ENCODE measurements at regions not wholly inside any gene's neighbourhood (a gene's known extent, or its start where the extent isn't known, plus 50 kb on each side); places are given as distances from the start of the nearest gene placed in this dataset.
"Not testable (repeated sequence)": the region's sequence is repeated elsewhere in the genome, so short reads cannot be mapped to it uniquely, and the experiment has no call there.

DNA sequence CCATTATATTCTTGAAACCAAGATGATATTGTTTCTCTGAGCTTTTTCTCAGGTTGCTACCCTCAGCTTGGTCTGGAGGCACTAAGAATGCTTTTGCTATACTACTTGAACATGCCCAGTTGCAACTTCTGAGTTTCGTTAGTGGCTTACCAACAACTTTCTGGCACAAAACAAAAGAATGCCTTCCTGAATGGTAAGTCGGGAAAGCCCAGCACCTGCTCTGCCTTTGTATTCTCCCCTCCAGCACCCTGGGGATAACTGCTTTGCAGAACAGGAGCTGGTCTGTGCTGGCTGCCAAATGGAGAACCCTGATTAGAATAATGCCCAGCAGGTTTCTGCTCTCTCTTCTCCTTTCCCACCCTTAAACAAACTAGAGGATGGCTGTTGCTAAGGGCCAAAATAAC is 149.3 kb downstream of the TGFB2 start:
- DNase-seq (ENCODE audit: low spot score) = no peak

DNA sequence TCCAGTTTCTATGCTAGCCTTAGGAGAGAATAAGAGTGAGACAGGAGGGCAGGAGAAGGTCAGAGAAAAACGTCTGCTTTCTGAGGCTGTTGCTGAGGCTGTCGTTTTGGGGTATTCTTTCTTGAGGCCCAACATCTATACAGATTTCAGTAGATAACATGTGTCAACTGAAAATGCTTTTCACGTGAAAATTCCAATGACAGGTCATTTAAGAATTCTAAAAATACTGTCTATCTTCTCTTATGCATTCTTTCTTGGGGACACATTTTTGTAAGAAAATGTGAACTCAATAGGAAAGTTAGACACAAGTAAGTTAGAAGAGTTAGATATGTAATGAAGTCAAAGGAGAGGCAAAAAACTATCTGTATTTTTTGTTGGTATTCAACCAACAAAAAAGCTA is 150.8 kb downstream of the TGFB2 start:
- no peak for DNase-seq (ENCODE audit: low spot score)

DNA sequence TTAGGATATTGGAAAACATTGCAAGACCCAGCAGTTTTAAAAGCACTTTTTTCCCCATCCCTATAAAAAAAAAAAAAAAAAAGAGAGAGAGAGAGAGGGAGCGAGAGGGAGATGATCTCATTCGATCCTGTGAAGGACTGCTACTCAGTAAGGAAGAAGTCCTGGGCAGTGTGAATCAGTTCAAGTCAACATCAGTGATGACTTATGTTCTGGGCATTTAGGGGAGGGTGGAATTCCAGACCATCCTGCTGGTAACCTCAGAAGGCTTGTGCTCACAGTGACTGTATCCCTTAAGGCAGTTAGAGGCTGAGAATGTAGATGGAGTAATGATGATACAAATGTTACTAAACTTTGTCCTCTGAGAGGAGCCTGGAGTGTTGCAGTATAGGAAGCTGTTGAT is 151.4 kb downstream of the TGFB2 start:
- peak; percentile 99 for DNase-seq (ENCODE audit: low spot score)

DNA sequence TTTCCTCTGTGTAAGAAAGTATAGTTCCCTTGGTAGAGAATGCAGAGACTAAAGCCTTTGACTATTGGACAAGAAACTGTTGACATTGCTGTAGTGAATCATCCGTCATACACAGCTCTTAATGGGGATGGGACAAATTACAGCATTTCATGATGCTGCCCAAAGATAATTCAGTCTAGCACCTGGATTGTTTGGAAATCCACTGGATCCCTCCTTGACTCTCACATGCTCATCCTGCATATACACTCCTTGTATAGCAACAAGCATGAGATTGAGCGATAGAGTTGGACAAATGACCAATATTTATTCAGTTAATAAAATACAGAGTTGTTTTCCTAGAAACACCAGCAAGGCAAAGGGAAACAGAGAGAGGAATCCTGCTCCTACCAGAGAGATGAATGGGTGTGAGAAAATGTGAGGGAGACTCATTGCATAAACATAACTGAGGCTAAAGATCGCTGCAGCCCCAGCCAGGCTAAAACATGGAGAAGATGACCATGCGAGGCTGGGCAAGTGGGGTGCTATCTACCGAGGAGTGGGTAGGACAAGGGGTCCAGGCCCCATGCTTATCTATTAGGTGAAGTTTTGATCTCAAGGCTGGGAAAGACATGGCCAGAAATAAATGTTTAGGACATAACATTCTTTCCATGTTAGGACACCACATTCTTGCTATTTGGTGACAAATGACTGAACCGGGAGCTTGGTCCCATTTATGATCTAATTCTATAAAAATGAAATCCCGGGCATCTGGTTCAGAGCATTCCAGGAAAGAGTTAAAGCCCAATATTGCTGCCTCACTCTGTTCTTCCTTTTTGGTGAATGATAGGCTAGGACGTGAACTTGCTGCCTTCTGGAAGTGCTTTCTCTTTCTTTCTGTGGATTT is 153.2 kb downstream of the TGFB2 start:
- peak; percentile 55 for DNase-seq (ENCODE audit: low spot score)

DNA sequence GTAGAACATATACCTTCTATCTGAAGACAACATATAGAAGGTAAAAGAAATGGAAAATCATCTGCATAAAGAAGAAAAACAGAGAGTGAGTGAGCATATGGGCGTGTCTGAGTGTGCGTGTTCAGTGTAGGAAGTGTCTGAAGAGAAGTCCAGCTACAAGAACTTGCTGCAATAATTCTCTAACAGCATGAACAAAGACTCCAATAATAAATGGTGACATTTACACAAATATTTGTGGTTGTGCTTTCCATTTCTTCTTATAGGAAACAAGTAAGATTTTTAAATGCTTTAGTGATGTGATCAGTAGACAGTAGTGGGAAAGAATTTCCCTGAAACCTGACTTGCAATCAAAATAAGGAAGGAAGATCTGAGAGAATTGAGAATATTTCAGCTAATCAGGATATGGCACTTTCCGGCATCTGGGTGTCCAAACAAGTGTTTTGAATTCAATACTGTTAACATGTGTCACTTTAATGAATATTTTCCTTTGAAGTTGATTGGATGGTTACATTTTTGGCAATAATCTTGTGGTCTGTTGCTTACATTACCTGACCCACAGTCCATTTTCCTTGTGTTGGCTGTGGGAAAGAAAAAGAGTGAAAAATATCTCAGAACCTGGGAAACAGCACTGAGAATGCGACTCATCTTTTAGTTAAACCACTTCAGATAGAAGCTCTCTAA is 154.0 kb downstream of the TGFB2 start:
- DNase-seq (ENCODE audit: low spot score) = peak; percentile 71

DNA sequence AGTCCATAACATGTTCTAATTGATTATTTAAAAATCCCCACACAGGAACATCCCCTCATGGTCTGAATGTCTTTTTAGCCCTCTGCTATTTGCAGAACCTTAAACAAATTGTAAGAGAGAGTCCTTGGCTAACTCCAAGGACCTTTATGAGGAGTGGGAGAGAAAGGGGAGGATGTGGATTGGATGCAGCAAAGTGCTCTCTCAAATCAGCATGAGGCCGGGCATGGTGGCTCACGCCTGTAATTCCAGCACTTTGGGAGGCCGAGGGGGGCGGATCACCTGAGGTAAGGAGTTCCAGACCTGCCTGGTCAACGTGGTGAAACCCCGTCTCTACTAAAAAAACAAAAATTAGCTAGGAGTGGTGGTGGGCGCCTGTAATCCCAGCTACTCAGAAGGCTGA is 154.8 kb downstream of the TGFB2 start:
- DNase-seq (ENCODE audit: low spot score) = no peak

DNA sequence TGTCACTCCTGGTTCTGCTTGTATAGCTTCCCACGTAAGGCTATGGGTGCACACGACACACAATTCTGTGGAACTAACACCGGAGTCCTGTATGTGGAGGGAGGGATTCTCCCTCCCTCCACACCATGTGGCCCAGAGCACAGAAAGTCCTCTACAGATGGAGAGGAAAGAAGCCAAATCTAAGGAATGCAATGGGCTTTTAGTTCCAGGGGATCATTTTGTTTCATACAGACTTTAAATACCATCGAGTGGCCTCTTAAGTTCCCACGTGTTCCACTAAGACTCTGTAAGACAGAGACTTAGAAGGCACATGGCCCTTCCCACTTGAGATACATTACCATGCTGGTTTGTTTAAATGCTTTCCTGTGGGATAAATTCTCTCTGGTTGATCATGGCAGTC is 156.0 kb downstream of the TGFB2 start:
- no peak for DNase-seq (ENCODE audit: low spot score)

DNA sequence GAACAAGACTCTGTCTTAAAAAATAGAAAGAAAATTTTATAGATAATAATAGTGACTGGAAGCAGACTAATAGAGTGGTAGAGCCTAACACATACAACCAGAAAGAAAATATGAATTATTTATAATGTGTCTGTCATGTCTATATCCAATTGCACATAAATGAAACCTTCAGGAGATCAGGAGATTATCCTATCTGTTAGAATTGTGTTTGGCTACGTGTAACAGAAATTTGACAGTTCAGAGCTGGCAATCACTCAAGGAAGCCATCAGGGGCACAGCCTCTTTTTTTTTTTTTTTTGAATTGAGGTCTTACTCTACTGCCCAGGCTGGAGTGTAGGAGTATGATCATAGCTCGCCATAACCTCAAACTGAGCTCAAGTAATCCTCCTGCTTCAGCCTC is 157.2 kb downstream of the TGFB2 start:
- DNase-seq (ENCODE audit: low spot score) = no peak

DNA sequence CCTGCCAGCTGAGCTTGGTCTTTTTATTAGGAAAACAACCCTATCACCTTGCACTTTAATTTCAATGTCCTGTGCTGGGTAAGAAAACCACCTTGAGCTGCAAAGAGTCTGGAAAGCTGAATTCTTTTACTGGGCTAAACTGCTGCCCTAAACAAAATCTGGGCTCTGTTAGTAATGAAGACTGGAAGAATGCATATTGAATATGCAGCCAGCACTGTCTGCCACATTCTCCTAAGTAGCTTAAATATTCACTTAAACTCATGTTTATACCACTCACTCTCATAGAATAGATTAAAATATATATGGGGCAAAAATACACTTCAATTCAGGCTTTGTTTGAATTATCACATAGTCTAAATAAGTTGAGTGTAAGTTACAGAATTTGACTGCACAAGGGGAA is 158.0 kb downstream of the TGFB2 start:
- DNase-seq (ENCODE audit: low spot score) = no peak

DNA sequence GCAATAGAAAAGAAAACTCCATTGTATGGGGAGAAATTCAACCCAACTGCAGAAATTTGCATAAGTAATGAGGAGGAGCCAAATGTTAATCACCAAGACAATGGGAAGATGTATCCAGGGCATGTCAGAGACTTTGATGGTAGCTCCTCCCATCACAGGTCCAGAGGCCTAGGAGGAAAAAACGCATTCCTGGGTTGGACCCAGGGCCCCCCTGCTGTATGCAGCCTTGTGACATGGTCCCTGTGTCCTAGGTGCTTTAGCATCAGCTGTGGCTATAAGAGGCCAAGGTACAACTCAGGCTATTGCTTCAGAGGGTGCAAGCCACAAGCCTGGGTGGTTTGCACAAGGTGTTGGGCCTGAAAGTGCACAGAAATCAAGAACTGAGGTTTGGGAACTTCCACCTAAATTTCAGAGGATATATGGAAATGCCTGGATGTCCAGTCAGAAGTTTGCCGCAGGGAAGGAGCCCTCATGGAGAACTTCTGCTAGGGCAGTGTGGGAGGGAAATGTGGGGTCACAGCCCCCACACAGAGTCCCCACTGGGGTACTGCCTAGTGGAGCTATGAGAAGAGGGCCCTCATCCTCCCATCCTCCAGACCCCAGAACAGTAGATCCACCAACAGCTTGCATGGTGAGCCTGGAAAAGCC is 162.3 kb downstream of the TGFB2 start:
- DNase-seq (ENCODE audit: low spot score) = no peak

DNA sequence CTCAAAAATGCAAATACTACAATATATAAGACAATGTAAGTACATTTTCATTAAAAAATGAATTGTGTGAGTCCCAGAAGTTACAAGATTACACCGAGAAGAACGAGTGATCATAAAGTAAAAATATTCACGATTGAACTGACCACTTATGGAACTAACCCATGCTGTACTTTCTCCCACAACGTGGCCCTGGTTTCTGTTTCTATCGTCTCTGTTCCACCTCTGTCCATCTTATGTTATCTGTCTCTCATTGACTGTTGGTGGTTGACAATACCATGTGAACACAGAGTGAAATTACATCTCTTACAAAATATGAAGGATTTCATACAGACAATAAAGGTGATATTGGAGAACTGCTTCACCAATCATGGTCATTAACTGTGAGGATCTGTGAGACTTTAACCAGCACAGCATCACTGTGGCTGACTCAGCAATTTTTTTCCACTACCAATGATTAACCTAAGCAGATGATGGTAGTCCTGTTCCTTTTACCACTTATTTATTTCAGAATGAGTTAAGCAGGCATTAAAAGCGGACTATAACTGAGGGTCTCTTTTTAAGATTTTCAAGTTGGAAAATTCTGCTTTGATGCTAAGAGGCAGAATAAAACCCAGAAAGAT is 165.1 kb downstream of the TGFB2 start:
- no peak for DNase-seq (ENCODE audit: low spot score)

DNA sequence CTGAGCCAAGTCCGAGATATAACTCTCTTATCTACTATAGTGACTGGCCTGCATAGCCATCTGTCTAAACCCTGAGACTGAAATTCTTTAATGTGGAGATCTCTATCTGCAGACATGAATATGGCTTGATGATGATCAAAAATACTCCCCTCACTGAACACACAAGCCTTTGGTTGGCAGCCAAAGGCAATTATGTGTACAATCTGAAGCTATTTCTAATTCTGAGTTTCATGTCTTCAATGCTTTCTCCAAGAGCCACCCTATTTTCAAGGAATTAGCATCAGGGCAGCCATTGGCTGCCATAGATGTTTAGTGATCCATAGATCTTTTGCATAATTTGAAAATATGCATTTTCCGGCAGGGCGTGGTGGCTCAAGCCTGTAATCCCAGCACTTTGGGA is 168.2 kb downstream of the TGFB2 start:
- no peak for DNase-seq (ENCODE audit: low spot score)

DNA sequence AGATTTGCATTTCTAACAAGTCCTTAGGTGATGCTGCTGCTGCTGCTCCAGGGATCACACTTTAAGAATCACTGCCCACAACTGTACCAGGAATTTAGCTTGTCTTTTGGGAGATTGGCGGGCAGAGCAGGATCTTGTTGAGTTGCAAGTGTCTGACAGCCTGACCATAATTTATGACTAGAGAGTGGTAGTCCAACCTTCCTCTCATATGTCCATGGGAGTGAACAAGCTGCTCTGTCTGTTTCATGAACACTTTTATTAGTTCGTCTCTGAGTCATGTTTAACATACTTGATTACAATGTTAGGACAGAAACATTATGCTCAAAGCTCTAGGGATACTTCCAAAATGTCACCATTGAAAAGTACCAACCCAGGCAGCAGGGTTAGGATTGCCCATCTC is 169.6 kb downstream of the TGFB2 start:
- DNase-seq (ENCODE audit: low spot score) = no peak

DNA sequence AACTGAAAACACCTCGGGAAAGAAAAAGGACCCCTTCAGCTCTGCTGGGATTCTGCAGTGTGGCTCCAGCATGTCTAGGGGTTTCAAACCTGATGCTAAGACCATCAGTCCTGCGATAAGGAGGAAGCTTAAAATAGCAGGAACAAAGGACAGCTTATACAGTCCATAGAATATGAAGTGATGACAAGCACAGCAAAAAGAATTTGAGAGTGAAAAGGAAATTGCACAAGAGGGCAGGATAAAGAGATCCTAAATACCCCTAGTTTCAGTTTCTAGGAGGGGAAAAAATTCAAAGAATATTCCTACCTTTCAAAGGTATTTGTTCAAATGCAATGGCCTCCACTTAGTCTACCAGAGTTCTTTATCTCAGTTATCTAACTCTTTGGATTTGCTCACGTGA is 171.4 kb downstream of the TGFB2 start:
- no peak for DNase-seq (ENCODE audit: low spot score)

DNA sequence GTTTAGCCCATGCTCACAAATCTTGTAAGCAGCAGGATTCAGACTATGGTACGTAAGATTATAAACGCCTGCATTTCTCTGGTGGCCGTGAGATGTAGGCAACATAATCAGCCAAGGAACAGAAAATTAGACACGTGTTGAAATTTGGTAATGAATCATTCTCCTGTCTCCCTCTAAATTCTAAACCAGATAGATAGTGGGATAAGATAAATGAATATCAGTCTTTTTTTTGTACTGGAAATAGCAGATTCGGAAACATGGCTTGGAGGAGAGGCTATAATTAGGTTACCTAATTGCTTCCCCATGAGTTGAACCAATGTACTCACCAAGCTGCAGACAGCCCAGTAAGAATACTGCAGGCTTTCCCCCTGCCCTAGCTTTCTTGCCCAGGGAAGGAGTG is 172.3 kb downstream of the TGFB2 start:
- DNase-seq (ENCODE audit: low spot score) = no peak

DNA sequence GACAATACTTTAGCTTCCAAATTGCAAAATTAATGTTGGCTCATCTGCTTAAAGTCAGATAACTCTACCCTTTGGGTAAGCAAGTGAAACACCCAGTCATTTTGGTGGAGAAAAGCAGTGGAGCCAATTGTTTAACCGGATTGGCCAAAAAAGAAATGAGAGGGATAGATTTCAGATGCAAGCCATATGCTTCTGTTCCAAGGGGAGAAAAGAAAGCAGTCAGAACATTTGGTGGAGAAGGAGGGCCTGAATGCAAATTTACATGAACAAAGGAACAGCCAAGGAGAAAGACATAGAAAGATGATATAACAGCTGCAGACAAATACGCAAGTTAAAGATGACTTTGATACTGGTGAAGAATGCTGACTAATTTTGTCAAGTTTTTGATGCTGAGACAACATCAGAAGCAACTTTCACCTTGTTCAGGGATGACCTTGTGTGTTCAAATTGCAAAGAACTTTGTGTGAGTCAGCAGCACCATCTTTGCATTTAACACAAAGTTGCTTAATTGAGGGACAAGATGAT is 173.1 kb downstream of the TGFB2 start:
- no peak for DNase-seq (ENCODE audit: low spot score)

DNA sequence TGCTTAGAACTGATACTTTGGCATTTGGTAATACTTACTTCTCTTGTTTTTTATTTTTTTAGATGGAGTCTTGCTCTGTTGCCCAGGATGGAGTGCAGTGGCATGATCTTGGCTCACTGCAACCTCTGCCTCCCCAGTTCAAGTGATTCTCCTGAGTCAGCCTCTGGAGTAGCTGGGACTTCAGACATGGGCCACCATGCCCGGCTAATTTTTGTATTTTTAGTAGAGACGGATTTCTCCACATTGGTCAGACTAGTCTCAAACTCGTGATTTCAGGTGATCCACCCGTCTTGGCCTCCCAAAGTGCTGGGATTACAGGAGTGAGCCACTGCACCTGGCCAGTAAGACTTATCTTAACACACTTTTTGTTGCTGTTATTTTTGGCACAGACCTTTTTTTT is 175.5 kb downstream of the TGFB2 start:
- DNase-seq (ENCODE audit: low spot score) = not testable (repeated sequence)

DNA sequence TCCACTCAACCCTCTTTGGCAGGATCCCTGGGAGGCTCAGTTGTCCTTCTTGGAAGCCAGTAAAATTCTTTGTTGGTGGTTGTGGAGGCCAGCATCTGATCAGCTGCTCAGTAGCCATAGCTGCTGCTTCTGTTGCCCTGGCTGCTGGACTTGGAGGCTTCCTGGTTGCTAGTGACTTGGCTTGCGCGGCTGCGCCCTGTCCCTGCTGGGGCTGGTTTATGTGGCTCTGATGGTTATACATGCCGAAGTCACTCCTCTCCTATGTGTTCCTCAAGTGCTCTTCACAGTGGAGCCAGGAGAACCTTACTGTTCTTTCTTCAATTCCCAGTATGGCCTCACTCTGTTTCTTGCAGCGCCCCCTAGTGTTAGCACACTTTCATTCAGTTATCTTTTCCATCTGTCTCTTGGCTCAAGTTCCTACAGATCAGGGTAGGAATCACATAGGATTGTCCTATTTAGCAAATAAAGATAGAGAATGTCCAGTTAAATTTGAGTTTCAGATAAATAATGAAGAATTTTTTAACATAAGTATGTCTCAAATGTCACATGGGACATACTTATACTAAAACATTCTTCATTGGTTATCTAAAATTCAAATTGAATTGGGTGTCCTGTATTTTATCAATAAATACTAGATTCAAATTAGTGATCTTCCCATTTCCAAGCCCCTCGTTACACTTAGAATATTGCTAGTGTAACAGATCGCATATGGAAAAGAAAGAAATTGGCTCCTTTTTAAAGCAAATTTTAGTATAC is 176.5 kb downstream of the TGFB2 start:
- DNase-seq (ENCODE audit: low spot score) = peak; percentile 35

DNA sequence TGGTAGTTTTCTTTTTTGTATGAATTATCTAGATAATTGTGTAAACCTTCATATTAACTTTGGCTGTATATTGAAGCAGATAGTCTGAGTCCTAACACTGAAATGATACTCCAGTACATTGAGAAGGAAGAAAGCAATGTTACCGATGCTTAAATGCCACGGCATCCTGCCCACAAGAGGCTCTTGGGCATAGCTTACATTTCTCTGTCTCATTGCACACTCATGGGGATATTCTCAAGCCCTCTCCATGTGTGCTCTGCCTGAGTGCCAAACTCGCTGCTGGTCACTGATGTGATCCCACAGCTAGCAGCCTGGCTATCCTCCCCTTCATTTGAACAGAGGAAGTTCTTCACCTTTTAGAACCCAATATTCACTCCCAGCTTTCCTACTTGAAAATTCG is 179.4 kb downstream of the TGFB2 start:
- DNase-seq (ENCODE audit: low spot score) = no peak

DNA sequence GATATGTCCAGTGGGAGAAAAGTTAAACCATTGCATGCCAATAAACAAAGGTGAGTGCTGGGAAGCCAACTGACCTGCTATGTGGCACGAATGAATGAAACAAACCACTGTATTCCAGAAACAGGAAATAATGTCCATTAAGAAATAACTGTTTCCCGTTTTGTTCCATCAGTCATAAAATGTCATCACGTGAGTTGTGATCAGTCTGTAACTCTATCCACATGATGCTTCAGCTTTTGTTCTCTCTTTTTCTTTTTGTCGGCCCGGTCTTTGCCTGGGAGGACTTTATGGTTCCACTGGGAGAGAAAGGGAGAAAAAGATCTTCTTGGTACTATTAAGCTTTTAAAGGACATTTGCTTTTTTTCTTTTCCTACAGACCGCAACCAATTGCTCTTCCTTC is 179.9 kb downstream of the TGFB2 start:
- no peak for DNase-seq (ENCODE audit: low spot score)

DNA sequence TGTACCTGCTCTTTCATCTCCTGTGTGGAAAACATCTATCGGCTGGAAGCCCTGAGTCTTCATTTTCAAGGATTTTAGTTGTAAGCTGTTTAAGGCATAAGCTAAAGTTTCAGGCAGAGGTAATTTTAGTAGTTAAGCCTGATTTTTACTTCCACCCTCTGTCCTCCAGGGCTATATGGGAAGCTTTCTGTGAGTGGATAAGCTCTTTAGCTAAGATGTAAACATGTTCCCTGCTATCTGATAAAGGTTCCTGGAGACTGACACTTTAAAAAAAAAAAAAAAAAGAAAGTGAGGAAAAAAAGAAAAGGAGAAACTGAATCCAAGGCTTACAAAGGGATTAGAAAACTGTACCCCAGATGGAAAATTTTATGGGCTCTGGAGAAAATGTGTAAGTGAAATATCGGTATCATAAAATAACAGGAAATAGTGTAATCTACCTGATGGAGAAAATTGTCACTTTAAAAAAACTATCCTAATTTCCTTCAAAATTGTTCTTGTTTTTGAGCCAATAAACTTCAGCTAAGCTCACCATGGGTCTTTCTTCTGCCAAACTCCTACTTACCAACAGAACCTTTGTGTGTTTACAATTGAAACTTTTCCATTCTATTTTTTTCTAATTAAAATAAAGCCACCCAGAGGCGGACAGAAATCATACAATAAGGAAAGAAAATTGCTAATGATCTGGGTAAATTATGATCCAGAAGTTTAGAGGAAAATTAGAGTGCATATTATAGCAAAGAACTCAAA is 180.5 kb downstream of the TGFB2 start:
- peak; percentile 24 for DNase-seq (ENCODE audit: low spot score)

Measured in H4 (cell line).